ENCODE measurements at regions not wholly inside any gene's neighbourhood (a gene's known extent, or its start where the extent isn't known, plus 50 kb on each side); places are given as distances from the start of the nearest gene placed in this dataset.

DNA sequence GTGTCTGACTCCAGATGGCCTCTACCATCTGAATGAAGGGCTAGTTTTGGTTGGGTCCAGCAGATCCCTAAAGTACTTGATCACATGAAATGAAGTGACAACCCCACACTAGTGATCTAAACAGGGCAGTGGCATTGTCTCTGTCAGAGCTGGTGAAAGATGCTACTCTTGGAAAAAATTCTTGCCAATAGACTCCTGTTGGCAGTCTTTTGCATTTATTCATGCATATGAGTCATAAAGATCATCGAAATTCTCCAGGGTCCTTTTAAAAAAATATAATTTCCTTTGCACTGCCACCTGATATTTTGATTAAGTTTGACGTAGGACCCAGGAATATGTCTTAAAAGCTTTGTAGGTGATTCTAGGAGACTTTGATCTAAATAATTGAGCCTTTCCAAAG is 135.1 kb upstream of the ELL2 start:
- no peak for DNase-seq (ENCODE audit: low read depth)
- H3K4me3 ChIP-seq (ENCODE audit: control insufficient read depth, low read depth, low read length) = no peak overlapping the region
- TF ChIP-seq, protein P1, sequence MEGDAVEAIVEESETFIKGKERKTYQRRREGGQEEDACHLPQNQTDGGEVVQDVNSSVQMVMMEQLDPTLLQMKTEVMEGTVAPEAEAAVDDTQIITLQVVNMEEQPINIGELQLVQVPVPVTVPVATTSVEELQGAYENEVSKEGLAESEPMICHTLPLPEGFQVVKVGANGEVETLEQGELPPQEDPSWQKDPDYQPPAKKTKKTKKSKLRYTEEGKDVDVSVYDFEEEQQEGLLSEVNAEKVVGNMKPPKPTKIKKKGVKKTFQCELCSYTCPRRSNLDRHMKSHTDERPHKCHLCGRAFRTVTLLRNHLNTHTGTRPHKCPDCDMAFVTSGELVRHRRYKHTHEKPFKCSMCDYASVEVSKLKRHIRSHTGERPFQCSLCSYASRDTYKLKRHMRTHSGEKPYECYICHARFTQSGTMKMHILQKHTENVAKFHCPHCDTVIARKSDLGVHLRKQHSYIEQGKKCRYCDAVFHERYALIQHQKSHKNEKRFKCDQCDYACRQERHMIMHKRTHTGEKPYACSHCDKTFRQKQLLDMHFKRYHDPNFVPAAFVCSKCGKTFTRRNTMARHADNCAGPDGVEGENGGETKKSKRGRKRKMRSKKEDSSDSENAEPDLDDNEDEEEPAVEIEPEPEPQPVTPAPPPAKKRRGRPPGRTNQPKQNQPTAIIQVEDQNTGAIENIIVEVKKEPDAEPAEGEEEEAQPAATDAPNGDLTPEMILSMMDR (IDR thresholded peaks at IDR 0.05; ENCODE audit: control insufficient read depth, insufficient read depth, low read depth, low read length, missing control alignments) = no peak

DNA sequence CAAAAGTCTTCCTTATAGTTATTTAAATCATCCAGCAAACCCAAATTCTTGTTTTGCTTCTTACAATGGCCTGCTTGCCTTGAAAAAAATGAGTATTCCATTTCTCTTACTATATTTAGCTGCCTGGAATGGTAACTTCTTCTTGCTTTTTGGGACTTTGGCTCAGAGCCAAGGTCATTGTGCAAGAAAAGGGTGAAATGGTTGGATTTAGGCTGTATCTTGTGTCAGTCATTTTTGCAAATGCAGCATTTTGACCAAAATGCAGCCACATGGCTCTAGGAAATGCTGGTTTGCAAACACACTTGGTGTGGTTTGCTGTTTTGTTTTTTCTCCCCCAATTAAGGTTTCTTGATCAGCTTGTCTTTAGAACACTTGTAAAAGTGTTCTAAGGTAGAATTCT is 133.3 kb upstream of the ELL2 start:
- no peak overlapping the region for H3K4me3 ChIP-seq (ENCODE audit: control insufficient read depth, low read depth, low read length)
- no peak for DNase-seq (ENCODE audit: low read depth)
- TF ChIP-seq, protein P1 (IDR thresholded peaks at IDR 0.05; ENCODE audit: control insufficient read depth, insufficient read depth, low read depth, low read length, missing control alignments) = no peak

DNA sequence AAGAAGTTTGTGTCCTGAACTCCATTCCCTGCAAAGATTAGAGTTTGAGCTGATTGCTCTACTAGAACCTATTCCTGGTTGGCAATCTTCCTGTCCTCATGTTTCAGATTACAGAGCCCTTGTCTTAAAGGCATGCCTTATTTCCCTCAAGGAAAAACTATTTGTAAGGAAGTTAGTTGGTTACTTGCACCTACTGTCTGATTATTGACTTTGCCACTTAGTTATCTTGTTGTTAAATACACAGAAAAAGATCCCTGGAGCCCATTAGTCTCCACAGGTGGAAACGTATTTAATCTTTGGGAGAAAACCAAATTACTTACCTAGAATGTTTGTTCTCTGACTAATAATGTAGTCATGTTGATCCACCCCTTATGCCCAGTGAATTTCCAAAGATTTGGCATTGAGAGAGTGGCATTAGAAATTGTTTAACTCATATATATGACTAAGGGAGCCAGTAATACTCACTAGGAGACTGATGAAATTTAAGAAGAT is 132.3 kb upstream of the ELL2 start:
- no peak for DNase-seq (ENCODE audit: low read depth)
- H3K4me3 ChIP-seq (ENCODE audit: control insufficient read depth, low read depth, low read length) = no peak overlapping the region

DNA sequence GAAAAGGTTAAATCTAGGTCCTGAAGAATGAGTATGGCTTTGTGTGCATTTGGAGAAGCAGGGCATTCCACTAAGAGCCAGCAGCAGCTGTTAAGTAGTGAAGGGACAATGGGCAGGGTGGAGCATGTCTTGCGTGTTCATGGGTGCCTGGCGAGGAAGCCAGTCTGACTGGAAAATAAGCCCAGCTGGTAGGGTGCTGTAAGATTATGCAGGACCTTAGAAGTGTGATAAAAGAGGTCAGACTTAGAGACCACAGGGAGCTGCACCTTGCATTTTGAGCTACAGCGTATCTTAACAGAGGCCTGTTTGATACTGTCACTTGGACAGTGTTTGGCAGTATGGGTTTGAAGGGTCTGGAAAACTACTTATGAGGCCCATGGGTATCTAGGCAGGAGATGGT is 131.7 kb upstream of the ELL2 start:
- DNase-seq (ENCODE audit: low read depth) = no peak
- no peak overlapping the region for H3K4me3 ChIP-seq (ENCODE audit: control insufficient read depth, low read depth, low read length)
- TF ChIP-seq, protein P1 (IDR thresholded peaks at IDR 0.05; ENCODE audit: control insufficient read depth, insufficient read depth, low read depth, low read length, missing control alignments) = no peak

More for the DNA sequence above, 132.3 kb upstream of the ELL2 start:
- TF ChIP-seq, protein P1 (IDR thresholded peaks at IDR 0.05; ENCODE audit: control insufficient read depth, insufficient read depth, low read depth, low read length, missing control alignments) = no peak

DNA sequence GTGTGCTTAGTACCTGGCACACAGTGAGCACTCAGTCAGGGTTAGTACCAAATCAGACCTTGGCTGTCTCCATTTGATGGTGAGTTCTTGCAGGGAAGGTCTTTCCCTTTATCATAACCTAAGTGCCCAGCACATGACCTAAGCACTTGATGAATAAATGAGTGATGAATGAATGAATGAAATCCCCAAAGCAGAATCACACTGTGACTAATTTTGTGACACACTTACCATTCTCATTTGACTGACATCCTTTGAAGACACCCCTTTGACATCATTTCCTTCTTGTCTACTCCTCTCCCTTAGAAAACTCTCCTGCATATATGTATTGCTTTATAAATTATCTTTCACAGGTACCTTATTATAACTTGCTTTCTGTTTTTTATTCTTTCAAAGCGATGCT is 130.2 kb upstream of the ELL2 start:
- DNase-seq (ENCODE audit: low read depth) = no peak
- H3K4me3 ChIP-seq (ENCODE audit: control insufficient read depth, low read depth, low read length) = no peak overlapping the region
- TF ChIP-seq, protein P1 (IDR thresholded peaks at IDR 0.05; ENCODE audit: control insufficient read depth, insufficient read depth, low read depth, low read length, missing control alignments) = no peak

DNA sequence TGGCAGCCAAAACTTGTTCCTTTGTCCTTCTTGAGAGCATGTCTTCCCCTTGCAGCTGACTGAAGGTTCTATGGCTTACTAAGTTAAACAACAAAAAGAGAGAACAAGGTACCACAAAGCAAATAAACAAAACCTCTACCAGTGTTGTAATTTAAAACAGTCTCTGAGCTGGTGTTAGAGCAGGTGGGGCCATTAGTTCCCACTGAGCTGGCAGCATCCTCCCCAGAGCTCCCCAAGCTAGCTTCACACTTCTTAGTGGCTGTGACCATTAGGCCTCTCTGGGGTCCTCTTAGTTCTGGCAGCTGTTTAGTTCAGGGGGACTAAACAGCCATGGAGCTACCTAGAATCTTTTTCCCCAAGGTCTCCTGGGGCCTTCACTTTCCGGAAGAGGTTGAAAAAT is 128.6 kb upstream of the ELL2 start:
- DNase-seq (ENCODE audit: low read depth) = no peak
- H3K4me3 ChIP-seq (ENCODE audit: control insufficient read depth, low read depth, low read length) = no peak overlapping the region
- TF ChIP-seq, protein P1 (IDR thresholded peaks at IDR 0.05; ENCODE audit: control insufficient read depth, insufficient read depth, low read depth, low read length, missing control alignments) = no peak

All from AG09309 (cell line).